GM19463 (cell line): ENCODE measurements at regions not wholly inside any gene's neighbourhood (a gene's known extent, or its start where the extent isn't known, plus 50 kb on each side); places are given as distances from the start of the nearest gene placed in this dataset.
"Not testable (repeated sequence)": the region's sequence is repeated elsewhere in the genome, so short reads cannot be mapped to it uniquely, and the experiment has no call there.

Experiments
- ATAC-seq: cut with Tn5 transposase; IDR thresholded peaks from one replicate; pipeline ENCODE4 v1.9.1; 2021; ENCODE audit warnings: mild to moderate bottlenecking, moderate library complexity; ENCODE audit not compliant: unreplicated experiment

GRCh38 chr12:83514372-83514771, 827.7 kb downstream of the TMTC2 start:
- no peak for ATAC-seq

GRCh38 chr12:83506841-83507240, 820.1 kb downstream of the TMTC2 start:
- ATAC-seq: no peak

- ATAC-seq: no peak
Measured at GRCh38 chr12:83505586-83505985, 818.9 kb downstream of the TMTC2 start.

- ATAC-seq: not testable (repeated sequence)
Measured at GRCh38 chr12:83499894-83500293, 813.2 kb downstream of the TMTC2 start.

- ATAC-seq: no peak
Measured at GRCh38 chr12:83477696-83478095, 791.0 kb downstream of the TMTC2 start.

- no peak for ATAC-seq
Measured at GRCh38 chr12:83476695-83477690, 790.3 kb downstream of the TMTC2 start.

- no peak for ATAC-seq
Measured at GRCh38 chr12:83476006-83476405, 789.3 kb downstream of the TMTC2 start.

- no peak for ATAC-seq
Measured at GRCh38 chr12:83474369-83474768, 787.7 kb downstream of the TMTC2 start.

- ATAC-seq: peak; percentile 98
Measured at GRCh38 chr12:83473408-83474095, 786.8 kb downstream of the TMTC2 start.

GRCh38 chr12:83472772-83473171, 786.1 kb downstream of the TMTC2 start:
- no peak for ATAC-seq

GRCh38 chr12:83472350-83472749, 785.6 kb downstream of the TMTC2 start:
- no peak for ATAC-seq

- ATAC-seq: no peak
Measured at GRCh38 chr12:83471341-83471740, 784.6 kb downstream of the TMTC2 start.

- no peak for ATAC-seq
Measured at GRCh38 chr12:83470749-83471148, 784.0 kb downstream of the TMTC2 start.

GRCh38 chr12:83468988-83469908, 782.5 kb downstream of the TMTC2 start:
- no peak for ATAC-seq

- ATAC-seq: no peak
Measured at GRCh38 chr12:83465632-83466031, 778.9 kb downstream of the TMTC2 start.

GRCh38 chr12:83462419-83462818, 775.7 kb downstream of the TMTC2 start:
- no peak for ATAC-seq

- no peak for ATAC-seq
Measured at GRCh38 chr12:83461336-83461935, 774.7 kb downstream of the TMTC2 start.

- no peak for ATAC-seq
Measured at GRCh38 chr12:83451189-83451588, 764.5 kb downstream of the TMTC2 start.

- ATAC-seq: no peak
Measured at GRCh38 chr12:83434600-83434999, 747.9 kb downstream of the TMTC2 start.

- no peak for ATAC-seq
Measured at GRCh38 chr12:83432176-83432719, 745.5 kb downstream of the TMTC2 start.
